ENCODE measurements at regions not wholly inside any gene's neighbourhood (a gene's known extent, or its start where the extent isn't known, plus 50 kb on each side); places are given as distances from the start of the nearest gene placed in this dataset.

DNA sequence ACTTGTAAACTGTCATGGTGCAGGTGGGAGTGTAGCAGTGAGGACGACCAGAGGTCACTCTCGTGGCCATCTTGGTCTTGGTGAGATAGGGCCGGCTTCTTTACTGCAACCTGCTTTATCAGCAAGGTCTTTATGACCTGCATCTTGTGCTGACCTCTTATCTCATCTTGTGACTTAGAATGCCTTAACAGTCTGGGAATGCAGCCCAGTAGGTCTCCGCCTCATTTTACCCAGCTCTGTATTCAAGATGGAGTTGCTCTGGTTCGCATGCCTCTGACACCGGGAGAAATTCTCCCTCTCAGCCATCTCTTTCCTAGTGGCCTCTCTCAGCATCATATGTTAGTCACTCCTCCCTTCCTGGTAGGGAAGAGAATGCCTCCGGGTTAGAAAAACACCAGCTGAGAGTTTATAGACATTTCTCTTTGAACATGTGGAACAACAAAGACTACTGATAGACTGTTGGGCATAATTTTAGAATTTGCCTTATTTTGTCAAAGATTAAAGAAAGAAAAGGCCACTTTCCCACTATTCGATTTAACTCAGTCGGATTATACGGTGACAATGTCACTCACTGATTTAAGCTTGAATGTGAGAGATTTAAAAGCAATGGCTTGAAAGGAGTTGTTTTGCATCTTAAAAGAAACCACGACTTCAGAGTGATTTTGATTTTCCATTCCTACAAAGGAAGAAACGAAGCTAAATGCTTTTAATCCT lies 67.9 kb upstream of the SNX9 start (continued):
- TF ChIP-seq THRA (IDR thresholded peaks at IDR 0.05) (no peak), ZNF436 (CRISPR knock-in tag; IDR thresholded peaks at IDR 0.05) (no peak), GABPB1 (CRISPR knock-in tag; IDR thresholded peaks at IDR 0.05) (no peak), E2F3 (CRISPR knock-in tag; IDR thresholded peaks at IDR 0.05) (peak; percentile 96), ZNF766 (CRISPR knock-in tag; conservative IDR thresholded peaks at IDR 0.05) (peak; percentile 97), EP300 (IDR thresholded peaks at IDR 0.05; ENCODE audit: low read length) (peak; percentile 31; the same call in 1 of the 2 replicates), ZNF263 (CRISPR knock-in tag; IDR thresholded peaks at IDR 0.05; ENCODE audit: borderline replicate concordance) (no peak), BRCA1 (IDR thresholded peaks at IDR 0.05) (no peak), BRCA1 (CRISPR knock-in tag; IDR thresholded peaks at IDR 0.05) (no peak), ARID3B (CRISPR knock-in tag; IDR thresholded peaks at IDR 0.05; ENCODE audit: borderline replicate concordance) (peak; percentile 98), SMAD4 (CRISPR knock-in tag; conservative IDR thresholded peaks at IDR 0.05) (peak; percentile 99), ZNF507 (tag; conservative IDR thresholded peaks at IDR 0.05) (no peak; the same call in 1 of the 2 replicates), NCOA4 (IDR thresholded peaks at IDR 0.05; ENCODE audit: partially characterized antibody) (no peak), ZKSCAN8 (CRISPR knock-in tag; IDR thresholded peaks at IDR 0.05) (peak; percentile 92), ZNF311 (CRISPR knock-in tag; IDR thresholded peaks at IDR 0.05) (peak; percentile 92), HLTF (IDR thresholded peaks at IDR 0.05) (no peak), MED1 (CRISPR knock-in tag; IDR thresholded peaks at IDR 0.05; ENCODE audit: borderline replicate concordance) (no peak), ETS1 (conservative IDR thresholded peaks at IDR 0.05; ENCODE audit: control insufficient read depth, low read depth, low read length) (no peak), MYNN (IDR thresholded peaks at IDR 0.05) (no peak), MYNN (CRISPR knock-in tag; IDR thresholded peaks at IDR 0.05) (no peak), CCNT2 (IDR thresholded peaks at IDR 0.05; ENCODE audit: borderline replicate concordance, extremely low read depth, insufficient read length, low read depth, low read length) (no peak), NFIC (IDR thresholded peaks at IDR 0.05) (no peak)
- TF ChIP-seq, protein P1, sequence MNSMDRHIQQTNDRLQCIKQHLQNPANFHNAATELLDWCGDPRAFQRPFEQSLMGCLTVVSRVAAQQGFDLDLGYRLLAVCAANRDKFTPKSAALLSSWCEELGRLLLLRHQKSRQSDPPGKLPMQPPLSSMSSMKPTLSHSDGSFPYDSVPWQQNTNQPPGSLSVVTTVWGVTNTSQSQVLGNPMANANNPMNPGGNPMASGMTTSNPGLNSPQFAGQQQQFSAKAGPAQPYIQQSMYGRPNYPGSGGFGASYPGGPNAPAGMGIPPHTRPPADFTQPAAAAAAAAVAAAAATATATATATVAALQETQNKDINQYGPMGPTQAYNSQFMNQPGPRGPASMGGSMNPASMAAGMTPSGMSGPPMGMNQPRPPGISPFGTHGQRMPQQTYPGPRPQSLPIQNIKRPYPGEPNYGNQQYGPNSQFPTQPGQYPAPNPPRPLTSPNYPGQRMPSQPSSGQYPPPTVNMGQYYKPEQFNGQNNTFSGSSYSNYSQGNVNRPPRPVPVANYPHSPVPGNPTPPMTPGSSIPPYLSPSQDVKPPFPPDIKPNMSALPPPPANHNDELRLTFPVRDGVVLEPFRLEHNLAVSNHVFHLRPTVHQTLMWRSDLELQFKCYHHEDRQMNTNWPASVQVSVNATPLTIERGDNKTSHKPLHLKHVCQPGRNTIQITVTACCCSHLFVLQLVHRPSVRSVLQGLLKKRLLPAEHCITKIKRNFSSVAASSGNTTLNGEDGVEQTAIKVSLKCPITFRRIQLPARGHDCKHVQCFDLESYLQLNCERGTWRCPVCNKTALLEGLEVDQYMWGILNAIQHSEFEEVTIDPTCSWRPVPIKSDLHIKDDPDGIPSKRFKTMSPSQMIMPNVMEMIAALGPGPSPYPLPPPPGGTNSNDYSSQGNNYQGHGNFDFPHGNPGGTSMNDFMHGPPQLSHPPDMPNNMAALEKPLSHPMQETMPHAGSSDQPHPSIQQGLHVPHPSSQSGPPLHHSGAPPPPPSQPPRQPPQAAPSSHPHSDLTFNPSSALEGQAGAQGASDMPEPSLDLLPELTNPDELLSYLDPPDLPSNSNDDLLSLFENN (IDR thresholded peaks at IDR 0.05; ENCODE audit: low read depth in 2 of 2, low read length in 2 of 2), result no peak

Measured in K562 (cell line).